Esophagus muscularis mucosa (tissue), 4 donors: ENCODE measurements at regions not wholly inside any gene's neighbourhood (a gene's known extent, or its start where the extent isn't known, plus 50 kb on each side); places are given as distances from the start of the nearest gene placed in this dataset.

ENCODE experiments used
- DNase-seq: peaks from one replicate; pipeline ENCODE4 v3.0.0-alpha.2; 2017; ENCODE audit errors: extremely low spot score
- H3K27ac ChIP-seq, 4 donors: fragments of 200-600 bp; sonication (generic); replicated peaks in 1 of 4; 1 replicate in 3 of 4; 2 replicates in 1 of 4; pipeline ENCODE4 v1.5.1; 2016 to 2019; ENCODE audit warnings: mild to moderate bottlenecking in 1 of 4
- H3K27me3 ChIP-seq, 4 donors: fragments of 200-600 bp; sonication (generic); one replicate each; pipeline versions ENCODE4 v1.5.1 to v1.6.0; 2016 to 2019
- H3K36me3 ChIP-seq, 4 donors: fragments of 200-600 bp; sonication (generic); one replicate each; pipeline ENCODE4 v1.5.1; 2016 to 2019
- H3K4me1 ChIP-seq, 4 donors: fragments of 200-600 bp; sonication (generic); one replicate each; pipeline ENCODE4 v1.5.1; 2016 to 2019
- H3K4me3 ChIP-seq, 4 donors: fragments of 200-600 bp; sonication (generic); 1 replicate in 2 of 4; 2 replicates in 2 of 4; pipeline ENCODE4 v1.5.1; 2016 to 2019; ENCODE audit warnings: mild to moderate bottlenecking in 4 of 4, moderate library complexity in 1 of 4
- H3K9me3 ChIP-seq, 4 donors: fragments of 200-600 bp; sonication (generic); 1 replicate in 3 of 4; 2 replicates in 1 of 4; pipeline ENCODE4 v1.5.1; 2016 to 2019
- EP300 ChIP-seq: sonication (generic); formaldehyde crosslinking; IDR thresholded peaks from one replicate; pipeline ENCODE4 v1.6.1; 2017; ENCODE audit warnings: antibody characterized with exemption
- POLR2A ChIP-seq: fragments of 450-650 bp; IDR thresholded peaks from one replicate; pipeline ENCODE4 v1.6.1; 2017; ENCODE audit warnings: antibody characterized with exemption, moderate library complexity, mild to moderate bottlenecking, low read depth
- POLR2AphosphoS5 ChIP-seq, 2 donors: sonication (generic); formaldehyde crosslinking; IDR thresholded peaks; one replicate each; pipeline ENCODE4 v1.6.1; 2017; ENCODE audit warnings: antibody characterized with exemption in 2 of 2
- WGBS: methylation state at CpG from one replicate; pipeline ENCODE4 v1.1.5; 2018; 5-methylcytosine and 5-hydroxymethylcytosine counted together
- intact Hi-C: fragments of 100-400 bp; cut with DNase I; formaldehyde crosslinking; loops from one replicate; pipeline ENCODE4 v1.15.1; 2023
- small RNA-seq, 3 donors: library from RNA; depleted of rRNA; stranded (forward); fragments of <200 nt; gene quantifications; one replicate each; pipeline ENCODE3, GENCODE V24; 2016
- TF ChIP-seq, protein P1 (sequence below), 3 experiments: fragments of 200-600 bp in 2 of 3; fragments of 450-650 bp in 1 of 3; sonication (generic) in 2 of 3; IDR thresholded peaks; one replicate each; pipeline ENCODE4 v1.5.1; 2017 to 2019; ENCODE audit warnings: antibody characterized with exemption in 3 of 3, mild to moderate bottlenecking in 2 of 3, moderate library complexity in 1 of 3

DNA sequence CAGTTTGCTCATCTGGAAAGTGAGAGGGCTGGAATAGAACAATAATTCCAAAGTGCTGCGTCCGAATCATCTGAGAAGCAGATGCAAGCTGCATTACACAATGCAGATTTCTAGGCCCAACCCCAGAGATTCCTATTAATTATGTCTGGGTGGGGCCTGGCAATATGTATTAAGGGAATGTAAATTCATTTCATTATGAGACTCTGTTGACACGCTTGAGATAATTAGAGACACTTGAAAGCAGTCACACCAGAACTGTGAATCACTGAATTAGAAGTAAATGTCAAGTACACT, 54.7 kb upstream of the HK2 start:
- H3K36me3 ChIP-seq: no peaks in the 10 kb centered on the region
- no peaks in the 10 kb centered on the region for H3K27me3 ChIP-seq
- WGBS: 84% methylated on average over 3 of the region's 3 CpGs
- peaks cover 0 to 13% (median 12%) of the 10 kb centered on the region in 4 donors for H3K4me1 ChIP-seq
- no peak for DNase-seq
- intact Hi-C loops: no loop called here
- TF ChIP-seq EP300 (no peak), POLR2A (no peak), POLR2AphosphoS5 (IDR thresholded peaks at IDR 0.05) (no peak)
- TF ChIP-seq, protein P1, sequence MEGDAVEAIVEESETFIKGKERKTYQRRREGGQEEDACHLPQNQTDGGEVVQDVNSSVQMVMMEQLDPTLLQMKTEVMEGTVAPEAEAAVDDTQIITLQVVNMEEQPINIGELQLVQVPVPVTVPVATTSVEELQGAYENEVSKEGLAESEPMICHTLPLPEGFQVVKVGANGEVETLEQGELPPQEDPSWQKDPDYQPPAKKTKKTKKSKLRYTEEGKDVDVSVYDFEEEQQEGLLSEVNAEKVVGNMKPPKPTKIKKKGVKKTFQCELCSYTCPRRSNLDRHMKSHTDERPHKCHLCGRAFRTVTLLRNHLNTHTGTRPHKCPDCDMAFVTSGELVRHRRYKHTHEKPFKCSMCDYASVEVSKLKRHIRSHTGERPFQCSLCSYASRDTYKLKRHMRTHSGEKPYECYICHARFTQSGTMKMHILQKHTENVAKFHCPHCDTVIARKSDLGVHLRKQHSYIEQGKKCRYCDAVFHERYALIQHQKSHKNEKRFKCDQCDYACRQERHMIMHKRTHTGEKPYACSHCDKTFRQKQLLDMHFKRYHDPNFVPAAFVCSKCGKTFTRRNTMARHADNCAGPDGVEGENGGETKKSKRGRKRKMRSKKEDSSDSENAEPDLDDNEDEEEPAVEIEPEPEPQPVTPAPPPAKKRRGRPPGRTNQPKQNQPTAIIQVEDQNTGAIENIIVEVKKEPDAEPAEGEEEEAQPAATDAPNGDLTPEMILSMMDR (IDR thresholded peaks at IDR 0.05): no peak
- no peak overlapping the region for H3K27ac ChIP-seq
- H3K4me3 ChIP-seq: no peak overlapping the region
- H3K9me3 ChIP-seq: no peaks in the 10 kb centered on the region

DNA sequence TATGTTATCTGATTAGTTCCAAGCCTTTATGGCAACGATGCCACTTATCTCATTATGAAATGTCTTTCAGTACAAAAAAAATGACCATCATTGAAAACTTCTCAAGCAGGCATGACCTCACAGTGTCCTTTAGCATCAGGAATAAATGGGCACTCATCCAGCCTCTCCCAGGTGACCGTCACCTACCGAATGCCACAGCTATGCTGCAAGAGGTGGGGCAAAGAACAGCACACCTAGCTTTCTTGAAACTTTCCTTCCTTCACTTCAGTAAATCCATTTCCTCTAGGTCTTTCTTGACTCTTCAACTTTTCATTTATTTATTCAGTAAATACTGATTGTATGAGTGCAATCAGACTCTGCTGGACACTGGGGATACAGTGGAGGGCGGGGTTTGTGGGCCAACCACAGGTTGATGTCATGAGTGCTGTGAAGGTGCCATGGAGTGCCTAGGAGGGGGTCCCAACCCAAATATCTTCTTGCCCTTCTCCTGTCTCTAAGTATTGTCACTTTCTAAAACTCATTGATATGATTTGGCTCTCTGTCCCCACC, 54.3 kb upstream of the HK2 start:
- TF ChIP-seq EP300 (no peak), POLR2AphosphoS5 (IDR thresholded peaks at IDR 0.05) (no peak), POLR2A (no peak)
- TF ChIP-seq, protein P1 (IDR thresholded peaks at IDR 0.05): no peak
- intact Hi-C loops: no loop called here
- no peak for DNase-seq
- 65% methylated on average over 4 of the region's 4 CpGs for WGBS
- no peak overlapping the region for H3K27ac ChIP-seq
- H3K27me3 ChIP-seq: no peaks in the 10 kb centered on the region
- H3K9me3 ChIP-seq: no peaks in the 10 kb centered on the region
- H3K4me1 ChIP-seq: peaks cover 0 to 13% (median 12%) of the 10 kb centered on the region in 4 donors
- H3K4me3 ChIP-seq: no peak overlapping the region
- H3K36me3 ChIP-seq: no peaks in the 10 kb centered on the region

Small RNA genes in the stretch of these regions (small RNA-seq; reads per million reads assigned to genes)
- gene AC007387.1: 0 reads per million in 3 donors
